OCI-LY7 (cell line): ENCODE measurements at regions not wholly inside any gene's neighbourhood (a gene's known extent, or its start where the extent isn't known, plus 50 kb on each side); places are given as distances from the start of the nearest gene placed in this dataset.

Experiments
- BruUV-seq: library from RNA; stranded (reverse); fragments of 400-500 nt; replicated peaks from 2 replicates; lab custom pipeline; 2021; lab: Mats Ljungman, UMichigan
- CTCF ChIA-PET: fragments of 300-600 bp; sonication (Branson Sonifier 250); formaldehyde crosslinking; loops from one replicate; lab custom pipeline; 2022; ENCODE audit warnings: antibody characterized with exemption; ENCODE audit not compliant: unreplicated experiment; lab: Charles Lee
- POLR2A ChIA-PET: fragments of 300-600 bp; sonication (Branson Sonifier 250); formaldehyde crosslinking; loops from one replicate; lab custom pipeline; 2022; ENCODE audit warnings: antibody characterized with exemption; lab: Charles Lee
- DNase-seq: peaks from one replicate; pipeline ENCODE4 v3.0.0-alpha.2; 2015; ENCODE audit warnings: low spot score
- H2AFZ ChIP-seq: fragments of 200-600 bp; sonication (generic), shearing (Covaris generic); 2 replicates; pipeline ENCODE4 v1.6.1; 2014; ENCODE audit warnings: mild to moderate bottlenecking, antibody characterized with exemption, low read length, moderate library complexity
- H3K27ac ChIP-seq: fragments of 200-600 bp; sonication (generic); 2 replicates; pipeline ENCODE4 v1.5.1; 2014; ENCODE audit warnings: mixed run types, low read depth, mild to moderate bottlenecking, moderate library complexity, low read length, inconsistent platforms; ENCODE audit not compliant: poor library complexity, severe bottlenecking
- H3K36me3 ChIP-seq: fragments of 200-600 bp; sonication (generic); 2 replicates; pipeline ENCODE4 v1.6.1; 2014; ENCODE audit warnings: mild to moderate bottlenecking, antibody characterized with exemption, low read length, moderate library complexity, mixed read lengths; ENCODE audit not compliant: insufficient read depth
- H3K4me1 ChIP-seq: fragments of 200-600 bp; sonication (generic); 2 replicates; pipeline ENCODE4 v1.5.1; 2014; ENCODE audit warnings: mild to moderate bottlenecking, low read length; ENCODE audit not compliant: insufficient read depth, poor library complexity, severe bottlenecking
- H3K4me2 ChIP-seq: fragments of 200-600 bp; sonication (generic); 2 replicates; pipeline ENCODE4 v1.6.1; 2014; ENCODE audit warnings: mild to moderate bottlenecking, low read length
- H3K4me3 ChIP-seq: fragments of 200-600 bp; sonication (generic); 2 replicates; pipeline ENCODE4 v1.5.1; 2014; ENCODE audit warnings: mild to moderate bottlenecking, low read depth, low read length; ENCODE audit not compliant: poor library complexity, severe bottlenecking
- H3K79me2 ChIP-seq: fragments of 200-600 bp; sonication (generic); 2 replicates; pipeline ENCODE4 v1.6.1; 2016; ENCODE audit warnings: low read depth, mild to moderate bottlenecking, low read length, moderate library complexity, mixed read lengths; ENCODE audit not compliant: insufficient read depth
- H3K9me2 ChIP-seq: fragments of 200-600 bp; sonication (generic); 2 replicates; pipeline ENCODE4 v1.6.1; 2016; ENCODE audit warnings: mild to moderate bottlenecking, low read length, mixed read lengths; ENCODE audit not compliant: insufficient read depth
- H3K9me3 ChIP-seq: fragments of 200-600 bp; sonication (generic); 2 replicates; pipeline ENCODE4 v1.6.1; 2014; ENCODE audit warnings: mild to moderate bottlenecking, mixed run types, low read length, mixed read lengths
- H4K20me1 ChIP-seq: fragments of 200-600 bp; sonication (generic); 2 replicates; pipeline ENCODE4 v1.6.1; 2014; ENCODE audit warnings: mild to moderate bottlenecking, antibody characterized with exemption, low read length, moderate library complexity, mixed read lengths; ENCODE audit not compliant: insufficient read depth
- EZH2phosphoT487 ChIP-seq: fragments of 200-600 bp; sonication (generic); IDR thresholded peaks from 2 replicates; pipeline ENCODE4 v1.6.1; 2018; ENCODE audit warnings: low read depth, borderline replicate concordance, mild to moderate bottlenecking, mixed run types, antibody characterized with exemption, low read length, moderate library complexity, mixed read lengths
- intact Hi-C: fragments of 100-400 bp; cut with micrococcal nuclease; formaldehyde crosslinking; loops from one replicate; pipeline ENCODE4 v1.10.0; 2022; ENCODE audit not compliant: unreplicated experiment
- TF ChIP-seq, protein P1 (sequence below): fragments of 200-600 bp; sonication (generic); conservative IDR thresholded peaks from 2 replicates; pipeline ENCODE4 v1.5.1; 2014; ENCODE audit warnings: mild to moderate bottlenecking, antibody characterized with exemption, low read length, moderate library complexity, mixed read lengths

DNA sequence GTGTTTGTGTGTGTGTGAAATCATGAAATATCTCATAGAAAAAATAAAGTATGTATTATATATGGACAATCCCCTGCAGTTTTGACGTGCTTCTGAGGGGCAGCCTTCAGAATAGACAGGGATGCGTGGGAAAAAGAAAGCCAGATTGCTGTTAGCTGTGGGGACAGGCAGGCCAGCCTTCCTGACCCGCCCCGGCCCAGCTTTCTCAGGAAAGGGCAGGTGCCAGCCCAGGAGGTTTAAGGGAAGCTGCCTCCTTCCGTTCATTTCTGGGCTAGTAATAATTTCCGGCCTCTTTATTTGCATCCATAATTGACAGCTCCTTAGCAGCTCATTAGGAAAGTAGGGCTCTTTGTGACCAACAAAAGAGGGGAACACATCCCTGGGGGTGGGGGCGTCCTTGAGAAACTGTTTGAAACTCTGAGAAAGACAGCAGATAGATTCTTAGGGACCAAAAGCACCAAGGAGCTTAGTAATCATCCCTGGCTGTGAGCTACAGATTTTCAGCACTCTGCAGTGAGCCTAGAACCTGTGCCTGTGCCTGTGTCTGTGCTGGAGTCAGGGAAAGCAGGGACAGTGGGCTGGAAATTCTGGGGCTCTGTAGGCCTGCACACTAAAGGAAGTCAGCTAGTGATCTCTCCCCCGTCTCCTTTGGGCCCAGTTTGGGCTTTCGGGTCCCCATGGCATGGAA, 632.9 kb upstream of the CADM1 start:
- no peaks in the 10 kb centered on the region for H3K4me1 ChIP-seq
- no peak overlapping the region for H3K4me3 ChIP-seq
- BruUV-seq: no TSS peak
- no peaks in the 10 kb centered on the region for H4K20me1 ChIP-seq
- no peaks in the 10 kb centered on the region for H3K9me2 ChIP-seq
- no peak overlapping the region for H3K4me2 ChIP-seq
- H3K9me3 ChIP-seq: no peaks in the 10 kb centered on the region
- POLR2A ChIA-PET: no interaction called here
- H3K36me3 ChIP-seq: no peaks in the 10 kb centered on the region
- CTCF ChIA-PET: no interaction called here
- intact Hi-C loops: no loop called here
- H3K27ac ChIP-seq: no peak overlapping the region
- no peak for DNase-seq
- H2AFZ ChIP-seq: no peak overlapping the region
- no peak for TF ChIP-seq EZH2phosphoT487
- TF ChIP-seq, protein P1, sequence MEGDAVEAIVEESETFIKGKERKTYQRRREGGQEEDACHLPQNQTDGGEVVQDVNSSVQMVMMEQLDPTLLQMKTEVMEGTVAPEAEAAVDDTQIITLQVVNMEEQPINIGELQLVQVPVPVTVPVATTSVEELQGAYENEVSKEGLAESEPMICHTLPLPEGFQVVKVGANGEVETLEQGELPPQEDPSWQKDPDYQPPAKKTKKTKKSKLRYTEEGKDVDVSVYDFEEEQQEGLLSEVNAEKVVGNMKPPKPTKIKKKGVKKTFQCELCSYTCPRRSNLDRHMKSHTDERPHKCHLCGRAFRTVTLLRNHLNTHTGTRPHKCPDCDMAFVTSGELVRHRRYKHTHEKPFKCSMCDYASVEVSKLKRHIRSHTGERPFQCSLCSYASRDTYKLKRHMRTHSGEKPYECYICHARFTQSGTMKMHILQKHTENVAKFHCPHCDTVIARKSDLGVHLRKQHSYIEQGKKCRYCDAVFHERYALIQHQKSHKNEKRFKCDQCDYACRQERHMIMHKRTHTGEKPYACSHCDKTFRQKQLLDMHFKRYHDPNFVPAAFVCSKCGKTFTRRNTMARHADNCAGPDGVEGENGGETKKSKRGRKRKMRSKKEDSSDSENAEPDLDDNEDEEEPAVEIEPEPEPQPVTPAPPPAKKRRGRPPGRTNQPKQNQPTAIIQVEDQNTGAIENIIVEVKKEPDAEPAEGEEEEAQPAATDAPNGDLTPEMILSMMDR: no peak
- H3K79me2 ChIP-seq: no peaks in the 10 kb centered on the region

DNA sequence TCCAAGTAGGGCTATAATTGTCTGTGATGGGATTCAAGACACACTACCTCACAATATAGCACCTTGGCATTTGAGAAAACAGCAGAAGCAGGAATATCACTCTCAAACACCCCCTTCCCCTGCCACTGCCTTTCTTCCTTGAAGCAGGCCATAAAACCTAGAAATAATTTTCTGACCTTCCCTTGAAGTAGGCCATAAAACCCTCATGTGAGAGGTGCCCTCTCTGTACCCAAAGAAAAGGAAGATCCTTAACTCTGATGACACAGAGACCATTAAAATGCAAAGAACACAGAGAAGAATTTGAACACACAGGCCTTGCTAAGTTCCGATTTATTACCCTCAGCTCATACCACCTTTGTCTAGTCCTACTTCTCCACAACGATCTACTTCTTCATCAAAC, 631.7 kb upstream of the CADM1 start:
- no peak overlapping the region for H3K4me2 ChIP-seq
- CTCF ChIA-PET: no interaction called here
- H4K20me1 ChIP-seq: no peaks in the 10 kb centered on the region
- TF ChIP-seq, protein P1: no peak
- TF ChIP-seq EZH2phosphoT487: no peak
- H2AFZ ChIP-seq: no peak overlapping the region
- no peak overlapping the region for H3K4me3 ChIP-seq
- no TSS peak for BruUV-seq
- DNase-seq: no peak
- intact Hi-C loops: no loop called here
- POLR2A ChIA-PET: no interaction called here
- H3K36me3 ChIP-seq: no peaks in the 10 kb centered on the region
- no peaks in the 10 kb centered on the region for H3K9me2 ChIP-seq
- no peaks in the 10 kb centered on the region for H3K79me2 ChIP-seq
- no peak overlapping the region for H3K27ac ChIP-seq
- no peaks in the 10 kb centered on the region for H3K9me3 ChIP-seq
- H3K4me1 ChIP-seq: no peaks in the 10 kb centered on the region

DNA sequence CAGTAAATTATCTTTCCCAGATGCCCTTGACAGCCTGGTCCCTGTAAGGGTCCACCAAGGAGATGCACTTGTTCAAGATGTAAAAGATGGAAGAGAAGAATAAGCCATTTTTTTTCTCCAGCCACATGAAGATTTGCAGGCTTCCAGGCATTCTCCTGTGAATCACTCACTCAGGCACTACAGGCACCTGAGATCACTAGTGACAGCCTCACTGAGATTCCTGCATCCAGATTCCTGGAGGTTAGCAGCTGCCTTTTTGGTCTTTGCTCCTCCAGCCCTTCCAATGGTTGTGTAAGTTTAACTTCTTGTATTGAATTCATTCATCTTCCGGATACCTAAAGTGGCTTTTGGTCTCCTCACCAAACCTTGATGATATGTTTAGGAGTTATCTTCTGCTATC, 630.2 kb upstream of the CADM1 start:
- H3K27ac ChIP-seq: no peak overlapping the region
- no peak for DNase-seq
- BruUV-seq: no TSS peak
- H3K4me1 ChIP-seq: no peaks in the 10 kb centered on the region
- ChIA-PET CTCF (no interaction called here), POLR2A (interaction anchor here (1.3 kb wide), 1 partner anchor 14 kb away, joined by 3 read pairs; no protein-coding TSS in a partner anchor)
- H3K4me2 ChIP-seq: no peak overlapping the region
- no peaks in the 10 kb centered on the region for H3K9me3 ChIP-seq
- TF ChIP-seq EZH2phosphoT487: no peak
- TF ChIP-seq, protein P1: no peak
- H3K36me3 ChIP-seq: no peaks in the 10 kb centered on the region
- H2AFZ ChIP-seq: no peak overlapping the region
- no peaks in the 10 kb centered on the region for H4K20me1 ChIP-seq
- no peak overlapping the region for H3K4me3 ChIP-seq
- no peaks in the 10 kb centered on the region for H3K9me2 ChIP-seq
- intact Hi-C loops: no loop called here
- H3K79me2 ChIP-seq: no peaks in the 10 kb centered on the region
